Frontal cortex (tissue), 3 donors: ENCODE measurements at regions not wholly inside any gene's neighbourhood (a gene's known extent, or its start where the extent isn't known, plus 50 kb on each side); places are given as distances from the start of the nearest gene placed in this dataset.

Experiments
- DNase-seq, 2 donors: peaks; one replicate each; pipeline ENCODE4 v3.0.0; 2012; ENCODE audit warnings: low spot score in 2 of 2
- FAIRE-seq: peaks from 2 replicates; lab custom pipeline; 2012; peaks lifted over from hg19 to GRCh38; lab: Jason Lieb, UNC
- donor health status: control.
- donor health status: control.
- donor health status: control.

DNA sequence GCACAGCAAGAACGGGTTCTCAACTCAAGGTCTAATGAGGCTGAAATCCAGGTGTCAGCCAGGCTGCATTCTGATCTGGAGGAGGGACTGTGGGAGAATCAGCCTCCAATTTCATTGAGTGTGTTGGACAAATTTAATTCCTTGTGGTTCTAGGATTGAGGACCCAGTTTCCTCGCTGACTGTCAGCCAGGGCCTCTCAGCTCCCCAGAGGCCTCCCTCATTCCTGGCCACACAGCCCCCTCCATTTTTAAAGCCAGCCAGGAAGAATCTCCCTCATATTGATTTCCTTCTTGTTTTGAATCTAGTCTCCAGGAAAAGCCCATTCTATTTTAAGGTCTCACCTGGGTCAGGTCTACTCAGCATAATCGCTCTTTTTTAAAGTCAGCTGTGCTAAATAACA lies 73.7 kb upstream of the ARMC2 start:
- FAIRE-seq (no peak), DNase-seq (no peak)

DNA sequence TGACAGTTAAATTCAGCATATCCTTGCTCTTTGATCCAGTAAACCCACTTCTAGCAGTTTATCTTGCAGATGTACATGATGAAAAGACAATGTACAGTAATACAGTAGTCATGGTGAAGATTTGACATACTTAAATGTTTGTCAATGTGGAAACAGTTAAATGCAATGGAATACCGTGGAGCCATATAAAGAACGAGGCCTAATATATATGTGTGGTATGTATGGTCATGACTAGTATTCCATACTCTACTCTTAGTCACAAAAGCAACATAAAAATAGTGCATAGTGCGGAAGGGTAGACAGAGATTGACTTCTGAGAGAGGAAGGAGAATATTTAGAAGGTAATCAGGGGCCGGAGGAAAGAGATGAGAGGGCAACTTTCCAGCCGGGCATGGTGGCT lies 70.7 kb upstream of the ARMC2 start:
- DNase-seq (no peak), FAIRE-seq (no peak)

DNA sequence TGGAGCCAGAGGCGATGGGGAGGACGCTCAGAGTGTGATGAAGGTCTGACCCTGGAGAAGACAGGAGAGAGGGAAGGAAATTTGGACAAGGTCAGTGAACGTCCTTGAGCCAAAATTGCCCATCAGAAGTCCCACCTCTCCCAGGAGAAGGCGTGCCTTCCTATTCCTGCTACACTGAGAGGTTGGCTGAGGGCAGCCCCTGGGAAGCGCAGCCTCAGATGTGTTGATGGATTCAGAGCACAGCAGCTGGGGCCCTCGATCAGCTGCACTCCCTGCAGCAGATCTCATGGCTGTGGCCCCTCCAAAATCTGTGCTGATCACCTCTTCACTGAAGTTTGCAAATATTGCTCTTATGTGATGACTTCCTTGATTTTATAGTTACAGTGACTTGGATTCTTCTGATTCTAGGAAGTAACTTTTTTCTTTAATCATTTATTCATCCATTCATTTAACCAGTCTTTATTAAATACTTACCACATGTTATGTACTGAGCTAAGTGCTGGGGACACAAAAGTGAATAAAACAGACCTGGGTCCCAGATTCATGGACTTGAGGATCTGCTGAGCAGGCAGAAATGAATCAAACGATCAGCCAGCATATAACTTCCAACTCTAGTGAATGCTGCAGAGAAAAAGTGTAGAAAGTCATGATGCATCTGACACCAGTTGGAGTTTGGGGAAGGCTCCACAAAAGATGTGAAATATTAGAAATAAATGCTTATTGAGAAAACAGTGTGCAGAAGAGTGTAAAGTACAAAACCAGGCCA lies 69.6 kb upstream of the ARMC2 start:
- FAIRE-seq = no peak
- DNase-seq = no peak

DNA sequence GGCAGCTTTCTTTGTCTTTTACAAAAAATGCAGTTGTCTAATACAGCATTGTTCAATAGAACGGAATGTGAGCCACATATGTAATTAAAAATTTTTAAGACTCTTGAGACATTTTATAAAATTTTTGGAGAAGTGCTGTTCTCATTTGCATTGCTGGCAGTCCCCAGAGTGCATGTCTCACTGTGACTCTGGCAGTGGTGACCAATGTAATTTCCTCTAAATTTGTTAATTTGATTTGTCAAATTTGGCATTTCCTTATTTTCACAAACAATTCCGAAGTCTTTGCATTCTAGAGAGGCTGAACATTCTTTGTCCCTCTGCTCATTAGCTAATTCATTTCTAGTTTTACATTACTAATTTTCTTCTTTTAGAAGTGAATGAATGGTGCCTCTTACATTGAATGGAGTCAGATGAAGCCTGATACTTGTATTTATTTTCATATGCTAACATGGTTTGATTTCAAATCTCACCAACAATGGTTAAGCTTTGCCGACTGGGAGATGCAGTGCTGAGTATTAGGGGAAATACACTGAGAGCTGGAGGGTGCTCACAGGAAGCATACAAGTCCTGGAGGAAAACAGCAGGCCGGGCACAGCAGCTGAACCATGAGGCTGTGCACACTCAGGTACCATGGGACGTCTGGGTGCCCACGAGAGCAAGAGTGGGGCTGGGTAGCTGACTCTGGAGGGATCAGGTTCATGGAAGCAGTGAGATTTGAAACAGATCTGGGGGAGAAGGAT lies 68.5 kb upstream of the ARMC2 start:
- FAIRE-seq (no peak), DNase-seq (no peak)

DNA sequence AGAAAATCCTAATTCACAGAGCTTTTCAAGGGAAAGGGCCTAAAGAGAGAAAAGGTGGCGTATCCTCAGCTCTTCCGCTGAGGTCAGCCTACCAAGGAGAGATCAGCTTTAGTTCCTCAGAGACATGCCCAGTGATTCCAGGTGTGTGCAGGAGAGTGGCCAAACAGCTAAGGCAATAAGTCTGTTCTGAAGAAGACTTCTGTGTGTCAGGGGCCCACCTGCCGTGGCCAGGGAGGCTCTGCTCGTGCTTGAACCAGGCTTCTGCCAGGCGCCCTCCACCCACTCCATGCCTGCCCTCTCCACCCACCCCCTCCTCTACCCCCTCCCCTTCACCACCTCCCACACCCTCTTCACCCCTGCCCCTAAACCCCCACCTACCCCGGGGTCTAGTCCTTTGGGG lies 67.4 kb upstream of the ARMC2 start:
- FAIRE-seq (no peak), DNase-seq (no peak)

DNA sequence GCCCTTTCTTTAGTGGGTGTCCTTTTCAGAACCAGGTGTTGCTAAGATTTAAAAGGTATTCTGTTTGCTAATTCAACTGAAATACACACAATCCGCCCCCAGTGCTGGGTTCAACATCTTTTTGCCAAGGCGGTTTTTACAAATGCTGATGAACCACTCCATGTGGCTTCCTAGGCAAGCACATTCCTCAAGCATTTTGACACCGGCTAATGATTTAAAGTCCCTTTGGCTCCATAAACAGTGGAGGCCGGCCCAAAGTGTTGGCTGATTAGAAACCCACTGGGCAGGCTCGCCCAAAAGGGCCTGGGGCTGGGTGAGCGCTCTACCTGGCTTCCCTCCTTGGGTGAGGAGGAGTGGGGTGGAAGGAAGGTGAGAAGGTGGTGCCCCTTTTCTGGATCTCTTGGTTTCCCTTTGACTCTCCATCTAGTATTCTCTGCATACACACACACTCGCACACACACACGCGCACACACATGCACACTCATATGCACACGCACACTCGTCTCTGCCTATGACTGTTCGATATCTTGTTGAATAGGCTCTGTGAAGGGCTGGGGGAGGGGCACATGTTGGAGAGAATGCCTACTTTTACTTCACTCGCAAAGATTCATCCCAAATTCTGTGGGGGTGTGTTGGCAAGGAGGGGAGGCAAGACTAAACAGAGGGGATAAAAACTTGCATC lies 66.7 kb upstream of the ARMC2 start:
- FAIRE-seq (no peak), DNase-seq (peak in 1 of 2 donors; percentile 18)

DNA sequence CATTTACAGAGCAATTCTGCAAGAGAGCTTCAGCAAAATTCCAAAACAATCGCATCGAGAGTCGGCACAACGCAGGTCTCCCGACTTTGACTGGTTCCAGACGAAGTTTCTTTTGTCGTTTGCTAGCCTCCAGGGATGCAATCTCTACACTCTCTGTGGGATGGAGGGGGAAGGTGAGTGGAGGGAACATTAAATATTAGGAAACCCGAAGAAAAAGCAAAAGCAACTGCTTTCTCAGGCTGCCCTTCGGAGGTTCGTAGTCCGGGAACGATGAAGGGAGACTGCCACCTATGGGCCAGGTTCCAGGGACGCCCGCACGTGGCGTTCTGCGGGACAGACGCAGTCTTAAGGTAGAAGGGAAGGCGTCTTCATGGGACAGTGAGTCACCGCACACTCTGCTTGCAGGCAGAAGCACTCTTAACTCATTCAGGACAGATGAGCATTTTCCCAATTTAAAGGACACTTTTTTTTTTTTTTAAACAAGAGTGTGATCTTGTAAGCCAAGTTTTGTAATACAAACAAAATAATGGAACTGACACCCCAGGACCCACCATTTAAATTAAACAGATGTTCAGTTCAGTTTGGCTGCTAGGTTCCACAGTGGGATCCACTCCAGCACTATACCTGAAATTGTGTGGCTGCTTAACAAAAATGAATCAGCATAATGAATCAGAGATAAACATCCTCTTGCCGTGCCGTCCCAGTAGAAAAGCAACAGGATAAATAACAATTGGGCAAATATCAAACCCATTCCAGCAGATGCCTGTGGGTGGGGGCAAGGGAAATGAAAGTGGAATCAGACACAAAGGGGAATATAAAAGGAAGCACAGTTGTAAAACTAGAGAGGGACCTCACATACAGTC lies 65.8 kb upstream of the ARMC2 start:
- peak; percentile 72 to 84 for DNase-seq
- no peak for FAIRE-seq

DNA sequence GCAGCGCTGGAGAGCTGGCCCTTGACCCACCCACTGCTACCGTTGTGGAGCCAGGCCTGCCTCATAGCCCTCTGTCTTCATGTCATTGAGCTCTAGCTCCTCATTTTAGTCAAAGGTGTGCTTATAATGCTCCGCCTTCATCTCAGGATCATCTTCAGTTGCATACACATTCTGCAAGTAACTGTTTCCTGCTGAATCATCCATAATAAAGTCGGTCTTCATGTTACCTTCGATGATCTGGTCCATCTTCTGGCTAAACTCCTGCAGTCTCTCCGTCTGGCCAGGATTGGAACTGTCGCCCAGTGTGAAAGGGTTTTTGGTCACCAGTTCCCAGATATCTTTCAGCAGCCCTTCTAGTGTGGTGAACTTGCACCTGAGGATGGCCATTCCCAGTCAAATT lies 62.6 kb upstream of the ARMC2 start:
- FAIRE-seq (no peak), DNase-seq (no peak)

DNA sequence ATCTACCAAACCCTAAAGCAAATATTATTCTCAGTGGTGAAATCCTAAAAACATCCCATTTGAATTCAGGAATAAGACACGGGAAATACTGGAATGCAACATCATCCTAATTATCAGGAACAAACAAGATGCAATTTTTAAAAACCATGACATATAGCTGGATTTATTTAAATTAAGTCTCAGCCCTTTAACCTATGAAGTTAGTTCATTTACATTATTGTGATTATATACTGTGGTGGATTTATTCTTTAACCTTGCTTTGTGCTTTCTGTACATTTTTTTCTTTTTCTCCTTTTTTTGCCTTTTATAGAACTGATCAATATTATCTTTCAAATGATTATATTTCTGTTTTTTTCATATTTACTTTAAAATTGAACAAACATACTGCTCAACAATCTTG lies 59.8 kb upstream of the ARMC2 start:
- DNase-seq = no peak
- no peak for FAIRE-seq

DNA sequence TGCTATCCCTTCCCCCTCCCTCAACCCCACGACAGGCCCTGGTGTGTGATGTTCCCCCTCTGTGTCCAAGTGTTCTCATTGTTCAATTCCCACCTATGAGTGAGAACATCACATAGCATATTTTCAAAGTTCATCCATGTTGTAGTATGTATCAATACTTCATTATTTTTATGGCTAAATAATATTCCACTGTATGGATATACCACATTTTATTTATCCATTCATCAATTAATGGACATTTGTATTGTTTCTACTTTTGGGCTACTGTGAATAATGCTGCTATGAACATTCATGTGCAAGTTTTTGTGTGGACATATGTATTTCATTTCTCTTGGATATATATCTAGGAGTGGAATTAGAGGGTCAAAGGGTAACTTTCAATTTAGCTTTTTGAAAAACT lies 58.7 kb upstream of the ARMC2 start:
- no peak for FAIRE-seq
- no peak for DNase-seq

DNA sequence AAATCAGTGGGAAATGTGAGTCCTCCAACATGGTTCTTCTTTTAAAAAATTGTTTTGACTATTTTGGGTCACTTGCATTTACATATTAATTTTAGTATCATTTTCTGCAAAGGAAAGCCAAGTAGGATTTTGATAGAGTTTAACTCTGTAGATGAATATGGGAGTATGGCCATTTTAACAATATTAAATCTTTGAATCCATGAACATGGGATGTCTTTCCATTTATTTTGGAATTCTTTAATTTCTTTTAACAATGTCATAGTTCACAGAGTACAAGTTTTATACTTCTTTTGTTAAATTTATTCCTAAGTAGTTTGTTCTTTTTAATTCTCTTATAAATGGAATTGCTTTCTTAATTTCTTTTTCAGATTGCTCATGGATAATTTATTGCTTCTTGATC lies 56.5 kb upstream of the ARMC2 start:
- DNase-seq (no peak), FAIRE-seq (peak; percentile 40)

DNA sequence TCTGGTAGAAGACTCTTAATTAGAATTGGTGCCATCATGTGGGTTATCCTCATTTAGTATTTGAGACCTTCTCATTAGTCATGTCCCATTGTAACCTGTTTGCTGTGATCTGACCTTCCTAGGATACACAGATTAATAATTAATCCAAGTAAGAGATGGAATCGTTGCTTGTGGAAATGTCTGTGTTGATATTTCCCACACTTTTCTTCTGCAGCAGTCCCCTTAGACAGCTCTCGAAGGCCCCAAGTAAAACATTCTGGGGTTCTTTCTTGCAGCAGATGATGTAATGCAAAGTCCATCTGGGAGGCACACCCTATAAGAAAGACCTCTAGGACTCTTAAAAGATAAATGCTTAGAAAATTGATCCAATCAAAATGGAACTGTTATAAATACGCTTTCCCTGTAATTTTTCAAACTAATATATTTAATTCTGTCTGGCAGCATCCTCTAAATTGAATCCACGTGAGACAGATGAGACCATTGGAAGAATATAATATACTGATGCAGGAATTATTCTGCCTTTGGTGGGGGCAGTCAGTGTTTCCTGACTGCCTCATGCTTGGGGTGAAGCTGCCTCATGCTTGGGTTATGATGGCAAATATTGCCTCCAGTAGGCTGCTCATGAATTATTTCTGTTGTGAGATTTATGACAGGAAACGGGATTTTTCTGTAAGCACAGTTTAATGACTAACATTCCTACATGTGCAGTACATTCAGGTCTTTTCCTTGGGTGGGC lies 54.5 kb upstream of the ARMC2 start:
- FAIRE-seq = no peak
- DNase-seq = no peak

DNA sequence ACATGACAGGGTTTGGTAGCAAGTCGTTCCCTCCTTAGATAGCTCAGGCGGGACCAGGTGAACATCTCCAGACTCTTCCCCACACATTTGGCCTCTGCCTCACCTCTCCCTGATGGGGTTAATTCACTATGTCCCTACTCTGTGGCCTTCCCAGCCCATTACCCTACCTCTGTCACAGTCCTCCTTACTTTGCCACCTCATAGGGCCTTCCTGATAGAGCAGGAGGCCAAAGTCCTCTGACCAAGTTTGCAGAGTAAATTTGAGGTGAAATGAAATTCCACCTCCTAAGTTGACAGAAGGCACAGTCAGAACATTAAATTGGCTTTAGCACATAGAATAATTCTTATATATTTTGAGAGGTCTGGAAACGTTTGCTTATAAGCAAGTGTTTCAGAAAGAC lies 53.1 kb upstream of the ARMC2 start:
- FAIRE-seq (no peak), DNase-seq (no peak)

DNA sequence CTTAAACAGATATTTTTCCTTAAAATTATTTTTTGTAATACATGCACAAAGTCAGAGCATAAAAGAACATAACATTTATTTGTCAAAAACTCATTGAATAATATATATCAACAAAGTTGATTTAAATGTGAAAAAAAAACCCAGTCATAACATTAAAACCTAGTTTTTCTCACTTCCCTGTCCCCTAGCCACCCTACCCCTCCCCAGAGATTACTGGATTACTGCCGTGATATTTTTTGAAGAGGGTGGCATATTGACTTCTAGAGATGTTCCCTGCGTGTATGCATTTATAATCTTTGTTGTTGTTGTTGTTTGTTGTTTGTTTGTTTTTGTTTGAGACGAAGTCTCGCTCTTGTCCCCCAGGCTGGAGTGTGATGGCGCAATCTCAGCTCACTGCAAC lies 52.4 kb upstream of the ARMC2 start:
- DNase-seq (no peak), FAIRE-seq (peak; percentile 8)

DNA sequence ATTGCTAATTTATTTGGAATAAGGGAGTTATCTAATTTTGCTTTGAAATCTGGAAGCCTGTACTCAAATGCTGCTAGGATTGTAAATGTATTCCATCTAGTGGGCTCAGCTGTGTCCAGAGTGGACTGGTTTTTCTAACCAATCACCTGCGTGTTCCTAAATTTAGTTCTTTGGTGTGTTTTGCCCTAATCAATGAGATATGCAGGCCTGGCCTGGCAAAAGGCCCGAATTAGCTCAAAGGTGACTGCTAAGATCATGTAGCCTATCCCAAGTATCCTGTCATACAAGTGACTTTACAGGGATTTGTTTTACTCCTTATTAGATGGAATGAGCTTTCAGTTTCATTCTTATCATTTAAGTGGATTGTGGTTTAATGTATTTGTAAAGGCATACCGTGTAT lies 51.3 kb upstream of the ARMC2 start:
- no peak for FAIRE-seq
- DNase-seq = no peak

DNA sequence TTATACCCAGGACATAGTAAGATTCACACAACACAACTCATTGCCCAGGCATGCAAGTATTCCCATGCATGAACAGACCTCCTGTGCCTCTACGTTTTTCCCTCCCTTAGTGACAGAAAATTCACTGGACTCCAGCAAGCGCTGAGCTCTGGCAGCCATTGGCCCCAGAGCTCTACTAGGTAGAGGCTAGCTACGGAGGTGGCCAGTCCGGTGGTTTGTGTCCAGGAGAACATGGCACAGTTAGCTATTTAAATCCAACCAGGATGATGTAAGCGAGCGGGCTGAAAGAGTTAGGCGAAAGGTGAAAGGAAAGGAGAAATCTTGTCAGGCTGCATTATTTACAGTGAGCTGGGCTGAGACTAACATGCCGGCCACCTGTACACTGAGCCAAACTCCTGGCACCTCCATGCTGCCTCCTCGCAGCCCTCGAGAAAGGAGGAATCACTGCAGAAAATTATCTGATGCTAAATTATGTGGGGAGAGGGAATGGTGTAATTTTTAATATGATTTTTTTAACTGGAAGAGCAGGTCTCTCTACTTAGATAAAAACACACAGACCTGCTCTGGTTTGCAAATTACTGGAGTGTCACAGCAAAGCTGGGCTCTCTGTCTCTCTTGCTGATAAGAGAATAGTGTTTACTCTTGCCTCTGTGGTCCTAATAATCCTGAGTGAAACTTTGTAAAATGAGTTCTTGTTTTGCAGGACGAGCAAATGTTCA lies 50.1 kb upstream of the ARMC2 start:
- DNase-seq (no peak), FAIRE-seq (no peak)
